Activated gamma-delta T cell (primary cell): ENCODE measurements at regions not wholly inside any gene's neighbourhood (a gene's known extent, or its start where the extent isn't known, plus 50 kb on each side); places are given as distances from the start of the nearest gene placed in this dataset.
"Not testable (repeated sequence)": the region's sequence is repeated elsewhere in the genome, so short reads cannot be mapped to it uniquely, and the experiment has no call there.

Experiments
- DNase-seq: peaks from one replicate; lab custom pipeline; 2025; lab: John Stamatoyannopoulos, UW

DNA sequence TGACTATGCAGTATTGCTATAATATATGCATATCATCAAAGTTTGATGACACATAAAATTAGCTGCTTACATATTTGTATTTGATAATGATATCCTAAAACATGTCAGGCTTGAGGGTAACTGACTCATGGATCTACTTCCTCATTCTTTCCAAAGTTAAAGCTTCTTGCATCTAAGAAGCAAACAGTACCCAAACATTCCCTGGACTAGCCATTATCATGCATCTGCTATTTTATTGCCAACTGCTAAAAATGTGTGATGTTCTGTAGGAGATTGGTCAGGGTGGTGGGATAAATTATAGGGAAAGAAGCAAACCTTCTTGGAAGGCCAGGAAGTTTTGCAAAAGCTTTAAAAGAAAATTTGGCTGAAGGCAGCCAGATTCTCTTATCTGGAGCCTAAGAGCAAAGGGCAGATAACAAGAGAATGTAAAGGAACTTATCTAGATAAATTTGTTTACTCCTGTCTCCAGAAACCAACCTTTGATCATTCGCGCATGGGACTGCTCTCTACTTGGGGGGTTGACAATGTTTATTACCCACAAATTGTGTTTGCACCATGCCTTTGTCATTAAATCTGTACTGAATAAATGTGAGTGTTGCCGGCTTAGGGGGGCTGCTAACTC, 604.1 kb upstream of the TLE4 start:
- no peak for DNase-seq

- no peak for DNase-seq
Observed at GRCh38 chr9:78970375-78970774, 601.4 kb upstream of the TLE4 start.

GRCh38 chr9:78971540-78971939, 600.2 kb upstream of the TLE4 start:
- no peak for DNase-seq

- DNase-seq = no peak
Observed at GRCh38 chr9:78972303-78972999, 599.3 kb upstream of the TLE4 start.

GRCh38 chr9:78973907-78974306, 597.9 kb upstream of the TLE4 start:
- no peak for DNase-seq

DNA sequence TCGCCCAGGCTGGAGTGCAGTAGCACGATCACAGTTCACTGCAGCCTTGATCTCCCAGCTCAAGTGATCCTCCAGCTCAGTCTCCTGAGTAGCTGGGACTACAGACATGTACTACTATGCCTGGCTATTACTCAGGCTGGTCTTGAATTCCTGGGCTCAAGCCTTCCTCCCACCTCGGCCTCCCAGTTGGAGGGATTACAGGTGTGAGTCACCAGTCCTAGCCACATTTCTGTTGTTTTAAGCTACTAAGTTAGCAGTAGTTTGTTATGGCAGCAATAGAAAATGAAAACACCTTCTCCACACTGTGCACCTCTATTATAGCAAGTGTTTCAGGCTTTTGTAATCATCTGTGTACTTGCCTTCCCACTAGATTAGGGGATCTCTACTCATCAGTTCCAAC, 588.9 kb upstream of the TLE4 start:
- no peak for DNase-seq

DNA sequence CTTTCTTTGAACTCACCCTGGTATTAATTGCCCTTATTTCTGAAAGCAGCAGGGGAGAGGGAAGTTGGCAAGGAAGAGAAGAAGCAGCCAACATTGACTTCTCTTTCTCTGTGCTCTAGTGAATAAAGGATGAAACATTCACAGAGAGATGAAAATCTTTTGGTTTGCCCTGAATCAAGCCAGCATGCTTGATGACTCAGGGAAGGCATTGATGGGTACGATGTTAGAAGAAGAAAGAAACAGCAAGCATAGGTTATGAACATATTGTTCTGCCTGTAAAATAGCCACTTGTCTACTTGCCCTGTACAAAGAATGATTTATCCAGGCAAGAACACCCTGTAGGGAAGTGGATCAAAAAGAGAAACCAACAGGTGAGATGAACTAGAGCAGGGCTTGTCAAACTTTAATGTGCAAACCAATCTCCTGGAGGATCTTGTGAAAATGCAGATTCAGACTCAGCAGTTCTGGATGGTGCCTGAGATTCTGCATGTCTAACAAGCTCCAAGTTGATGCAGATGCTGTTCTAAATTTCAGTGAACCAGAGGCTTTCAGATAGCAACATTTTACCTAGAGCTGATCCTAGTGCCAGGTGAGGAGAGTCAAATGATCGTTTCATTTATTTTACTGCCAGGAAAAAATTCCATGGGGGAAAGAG, 586.6 kb upstream of the TLE4 start:
- DNase-seq = no peak

GRCh38 chr9:78986446-78986845, 585.3 kb upstream of the TLE4 start:
- DNase-seq = no peak

DNA sequence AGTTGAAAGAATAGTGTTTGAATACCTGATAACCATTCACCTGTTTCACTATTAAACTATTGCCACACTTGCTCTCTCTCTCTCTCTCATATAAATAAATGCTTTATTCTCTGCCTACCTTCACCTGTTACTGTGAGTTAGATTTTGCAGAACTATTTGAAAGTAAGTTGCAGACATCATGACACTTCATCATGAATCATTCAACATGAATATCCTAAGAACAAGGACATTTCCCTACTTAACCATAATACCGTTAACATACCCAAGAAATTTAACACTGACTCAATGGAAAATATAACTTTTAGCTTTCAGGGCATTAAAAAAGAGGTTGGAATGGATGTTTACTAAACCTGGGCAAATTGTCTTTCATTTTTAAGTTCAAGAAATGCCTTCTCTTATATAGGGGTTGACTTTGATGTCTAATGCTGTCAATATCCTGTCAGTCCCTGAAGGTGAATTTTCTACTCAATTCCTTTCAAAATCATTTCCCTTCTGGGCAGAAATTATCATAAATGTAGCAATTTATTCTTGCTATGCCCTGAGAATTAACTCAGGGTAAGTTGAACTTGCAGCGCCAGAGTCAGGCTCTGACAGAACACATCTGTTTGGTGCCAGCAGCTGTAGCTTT, 582.6 kb upstream of the TLE4 start:
- DNase-seq = no peak

GRCh38 chr9:78994471-78994870, 577.3 kb upstream of the TLE4 start:
- DNase-seq = no peak

GRCh38 chr9:78994974-78995373, 576.8 kb upstream of the TLE4 start:
- not testable (repeated sequence) for DNase-seq

GRCh38 chr9:78997296-78997695, 574.5 kb upstream of the TLE4 start:
- no peak for DNase-seq

- no peak for DNase-seq
Observed at GRCh38 chr9:79000230-79001002, 571.3 kb upstream of the TLE4 start.

- no peak for DNase-seq
Observed at GRCh38 chr9:79001012-79001411, 570.8 kb upstream of the TLE4 start.

DNA sequence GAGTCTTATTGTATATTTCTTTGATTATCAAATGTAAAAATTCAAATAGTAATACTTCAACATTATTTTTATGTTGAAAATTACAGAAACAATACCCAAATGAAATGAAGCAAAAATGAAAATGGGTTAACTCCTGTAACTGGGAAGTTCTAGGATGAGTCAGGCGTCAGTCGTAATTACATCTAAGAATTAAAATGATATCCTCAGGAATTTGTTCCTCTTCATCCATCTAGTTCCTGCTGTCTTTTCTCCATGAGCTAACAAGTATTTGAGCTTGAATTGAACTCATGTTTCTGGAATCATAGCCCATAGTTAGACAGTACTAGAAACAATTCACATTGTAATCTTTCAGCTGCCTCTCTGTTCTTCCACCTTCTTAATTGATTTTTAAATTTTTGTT, 568.3 kb upstream of the TLE4 start:
- DNase-seq = no peak

GRCh38 chr9:79004032-79004431, 567.7 kb upstream of the TLE4 start:
- DNase-seq = no peak

DNA sequence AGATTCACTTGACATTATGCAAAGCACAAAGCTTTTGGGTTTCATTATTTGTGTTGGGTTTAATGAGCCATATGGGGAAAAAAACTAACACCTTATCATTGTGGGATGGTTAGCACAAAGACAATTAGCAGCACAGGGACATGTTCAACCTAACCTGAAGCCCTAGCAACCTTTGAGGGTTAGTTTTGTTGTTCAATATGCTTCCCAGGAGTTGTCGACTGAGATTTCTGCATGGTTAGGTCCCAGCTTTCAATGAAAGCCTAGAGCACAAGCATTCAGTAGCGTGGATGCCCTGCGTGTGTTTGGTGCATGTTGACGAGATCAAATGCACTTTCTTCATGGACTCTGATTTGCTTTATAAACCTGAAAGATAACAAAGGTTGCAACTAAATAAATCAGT, 565.2 kb upstream of the TLE4 start:
- DNase-seq = no peak

- DNase-seq = no peak
Observed at GRCh38 chr9:79007701-79008483, 563.9 kb upstream of the TLE4 start.

GRCh38 chr9:79008916-79009315, 562.8 kb upstream of the TLE4 start:
- no peak for DNase-seq

DNA sequence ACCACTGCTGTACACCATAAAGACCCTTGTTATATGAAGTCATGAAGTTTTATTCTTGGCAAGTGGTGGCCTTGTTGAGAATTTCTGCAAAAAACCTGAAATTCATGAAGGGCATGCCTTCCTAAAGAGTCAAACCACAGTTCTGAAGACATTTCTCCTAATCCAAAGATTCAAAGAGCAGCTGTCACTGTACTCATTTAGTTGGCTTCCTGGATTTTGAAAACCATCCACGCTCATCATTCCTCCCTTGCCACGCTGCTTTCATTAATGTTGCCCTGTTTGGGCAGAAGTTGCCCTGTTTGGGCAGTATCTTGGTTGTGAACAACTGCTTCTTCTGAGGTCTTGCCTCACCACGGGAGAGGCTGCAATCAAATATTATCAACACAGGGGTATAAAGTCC, 560.3 kb upstream of the TLE4 start:
- no peak for DNase-seq

DNA sequence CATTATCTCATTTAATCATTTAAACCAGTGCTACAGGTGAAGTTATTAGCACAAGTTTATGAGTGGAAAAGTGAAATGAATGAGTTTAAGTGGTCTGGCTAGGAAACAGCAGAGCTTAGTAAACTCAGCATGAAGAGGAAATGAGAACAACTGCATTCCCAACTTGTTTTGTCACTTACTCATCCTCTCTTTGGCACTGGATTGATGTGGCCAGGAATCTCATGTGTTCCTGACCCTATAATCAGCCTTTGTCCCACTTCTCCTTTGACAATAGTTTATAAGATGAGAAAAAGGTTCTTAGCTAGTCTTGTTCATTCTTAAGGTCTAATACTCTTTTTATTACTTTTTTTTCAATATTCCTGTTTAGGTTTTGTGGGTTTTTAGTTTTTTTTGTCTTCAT, 559.2 kb upstream of the TLE4 start:
- DNase-seq = no peak
